A673 (cell line): ENCODE measurements at regions not wholly inside any gene's neighbourhood (a gene's known extent, or its start where the extent isn't known, plus 50 kb on each side); places are given as distances from the start of the nearest gene placed in this dataset.

Experiments
- BruUV-seq: library from RNA; stranded (reverse); fragments of 400-500 nt; replicated peaks from 2 replicates; lab custom pipeline; 2021; lab: Mats Ljungman, UMichigan
- CTCF ChIA-PET: fragments of 300-600 bp; sonication (Branson Sonifier 250); formaldehyde crosslinking; loops from one replicate; lab custom pipeline; 2022; ENCODE audit warnings: antibody characterized with exemption; lab: Charles Lee
- POLR2A ChIA-PET: fragments of 300-600 bp; sonication (Branson Sonifier 250); formaldehyde crosslinking; loops from one replicate; lab custom pipeline; 2022; ENCODE audit warnings: antibody characterized with exemption; ENCODE audit not compliant: low non-redundant PET; lab: Charles Lee
- DNase-seq: peaks from one replicate; pipeline ENCODE4 v3.0.0-alpha.2; 2015; ENCODE audit warnings: low spot score
- H3K27ac ChIP-seq: fragments of 200-600 bp; sonication (generic); 2 replicates; pipeline ENCODE4 v1.5.1; 2016; ENCODE audit warnings: mixed run types, low read depth, mild to moderate bottlenecking, mixed read lengths, antibody characterized with exemption, low read length; ENCODE audit not compliant: poor library complexity, severe bottlenecking
- H3K27me3 ChIP-seq: fragments of 200-600 bp; sonication (generic); replicated peaks from 2 replicates; pipeline ENCODE4 v1.6.1; 2017; ENCODE audit warnings: mixed run types, low read depth, mild to moderate bottlenecking, mixed read lengths, antibody characterized with exemption, low read length; ENCODE audit not compliant: insufficient read depth, poor library complexity
- H3K36me3 ChIP-seq: fragments of 200-600 bp; sonication (generic); 2 replicates; pipeline ENCODE4 v1.6.1; 2016; ENCODE audit warnings: mixed run types, mild to moderate bottlenecking, mixed read lengths, antibody characterized with exemption, low read length; ENCODE audit not compliant: insufficient read depth, poor library complexity, severe bottlenecking
- H3K4me1 ChIP-seq: fragments of 200-600 bp; sonication (generic); 2 replicates; pipeline ENCODE4 v1.6.1; 2017; ENCODE audit warnings: mixed run types, mild to moderate bottlenecking, mixed read lengths, antibody characterized with exemption, low read length; ENCODE audit not compliant: insufficient read depth, poor library complexity, severe bottlenecking
- H3K4me3 ChIP-seq: fragments of 200-600 bp; sonication (generic); 2 replicates; pipeline ENCODE4 v1.5.1; 2016; ENCODE audit warnings: low read depth, mixed run types, mild to moderate bottlenecking, mixed read lengths, low read length; ENCODE audit not compliant: poor library complexity, severe bottlenecking
- H3K9me3 ChIP-seq: fragments of 200-600 bp; sonication (generic); 2 replicates; pipeline ENCODE4 v1.6.1; 2016; ENCODE audit warnings: mixed run types, low read depth, mild to moderate bottlenecking, mixed read lengths, antibody characterized with exemption, low read length; ENCODE audit not compliant: poor library complexity, severe bottlenecking
- EZH2 ChIP-seq: fragments of 200-600 bp; sonication (generic); IDR thresholded peaks from 2 replicates; pipeline ENCODE4 v1.6.1; 2017; ENCODE audit warnings: borderline replicate concordance, low read depth, mild to moderate bottlenecking, mixed read lengths, antibody characterized with exemption, low read length; ENCODE audit not compliant: poor library complexity, severe bottlenecking
- intact Hi-C: fragments of 100-400 bp; cut with micrococcal nuclease; formaldehyde crosslinking; loops from one replicate; pipeline ENCODE4 v1.10.0; 2022; ENCODE audit not compliant: unreplicated experiment
- TF ChIP-seq, protein P1 (sequence below): fragments of 300-800, 200-600 bp; sonication (generic); conservative IDR thresholded peaks from 2 replicates; pipeline ENCODE4 v1.5.1; 2017; ENCODE audit warnings: low read depth, mild to moderate bottlenecking, antibody characterized with exemption, low read length, moderate library complexity, mixed read lengths

DNA sequence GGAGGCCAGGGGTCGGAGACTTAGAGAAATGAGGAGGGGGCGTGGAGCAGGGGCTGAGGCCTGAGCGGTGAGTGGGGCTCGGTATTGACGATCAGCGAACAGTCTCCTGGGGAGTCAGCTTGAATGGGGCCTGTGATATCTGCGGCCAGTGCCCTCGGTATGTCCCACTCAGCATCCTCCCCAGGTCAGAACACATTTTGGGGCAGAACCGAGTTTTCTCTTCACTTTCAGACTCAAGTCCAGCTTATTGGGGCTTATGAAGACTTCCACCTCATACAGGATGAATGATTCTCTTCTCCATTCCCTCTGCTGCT, 82.6 kb downstream of the RRM2 start:
- TF ChIP-seq, protein P1, sequence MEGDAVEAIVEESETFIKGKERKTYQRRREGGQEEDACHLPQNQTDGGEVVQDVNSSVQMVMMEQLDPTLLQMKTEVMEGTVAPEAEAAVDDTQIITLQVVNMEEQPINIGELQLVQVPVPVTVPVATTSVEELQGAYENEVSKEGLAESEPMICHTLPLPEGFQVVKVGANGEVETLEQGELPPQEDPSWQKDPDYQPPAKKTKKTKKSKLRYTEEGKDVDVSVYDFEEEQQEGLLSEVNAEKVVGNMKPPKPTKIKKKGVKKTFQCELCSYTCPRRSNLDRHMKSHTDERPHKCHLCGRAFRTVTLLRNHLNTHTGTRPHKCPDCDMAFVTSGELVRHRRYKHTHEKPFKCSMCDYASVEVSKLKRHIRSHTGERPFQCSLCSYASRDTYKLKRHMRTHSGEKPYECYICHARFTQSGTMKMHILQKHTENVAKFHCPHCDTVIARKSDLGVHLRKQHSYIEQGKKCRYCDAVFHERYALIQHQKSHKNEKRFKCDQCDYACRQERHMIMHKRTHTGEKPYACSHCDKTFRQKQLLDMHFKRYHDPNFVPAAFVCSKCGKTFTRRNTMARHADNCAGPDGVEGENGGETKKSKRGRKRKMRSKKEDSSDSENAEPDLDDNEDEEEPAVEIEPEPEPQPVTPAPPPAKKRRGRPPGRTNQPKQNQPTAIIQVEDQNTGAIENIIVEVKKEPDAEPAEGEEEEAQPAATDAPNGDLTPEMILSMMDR = no peak
- no peak for TF ChIP-seq EZH2
- BruUV-seq = no TSS peak
- H3K9me3 ChIP-seq = no peaks in the 10 kb centered on the region
- H3K36me3 ChIP-seq = no peaks in the 10 kb centered on the region
- ChIA-PET POLR2A (no interaction called here), CTCF (no interaction called here)
- intact Hi-C loops = no loop called here
- DNase-seq = no peak
- H3K4me3 ChIP-seq = no peak overlapping the region
- no peaks in the 10 kb centered on the region for H3K4me1 ChIP-seq
- H3K27me3 ChIP-seq = no peaks in the 10 kb centered on the region
- H3K27ac ChIP-seq = no peak overlapping the region

DNA sequence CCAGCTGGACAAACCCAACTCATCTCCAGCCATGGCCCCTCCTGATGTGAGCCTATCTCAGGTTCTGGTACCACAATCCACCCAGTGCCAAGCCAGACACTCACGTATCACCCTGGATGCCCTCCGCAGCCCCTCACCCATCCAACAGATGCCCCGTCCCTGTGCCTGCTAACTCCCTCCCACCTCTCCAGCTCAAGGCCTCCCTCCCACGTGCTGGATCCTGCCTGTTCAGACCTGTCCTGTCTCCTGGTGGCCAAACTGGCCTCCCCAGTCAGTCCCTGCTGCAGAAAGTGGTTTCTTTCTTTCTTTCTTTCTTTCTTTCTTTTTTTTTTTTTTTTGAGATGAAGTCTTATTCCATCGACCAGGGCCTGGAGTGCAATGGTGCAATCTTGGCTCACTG, 86.2 kb downstream of the RRM2 start:
- CTCF ChIA-PET = no interaction called here
- no peaks in the 10 kb centered on the region for H3K4me1 ChIP-seq
- H3K27ac ChIP-seq = no peak overlapping the region
- no TSS peak for BruUV-seq
- POLR2A ChIA-PET = no interaction called here
- TF ChIP-seq, protein P1 = no peak
- TF ChIP-seq EZH2 = no peak
- no peaks in the 10 kb centered on the region for H3K27me3 ChIP-seq
- no peak for DNase-seq
- H3K36me3 ChIP-seq = no peaks in the 10 kb centered on the region
- no peaks in the 10 kb centered on the region for H3K9me3 ChIP-seq
- intact Hi-C loops = no loop called here
- no peak overlapping the region for H3K4me3 ChIP-seq

DNA sequence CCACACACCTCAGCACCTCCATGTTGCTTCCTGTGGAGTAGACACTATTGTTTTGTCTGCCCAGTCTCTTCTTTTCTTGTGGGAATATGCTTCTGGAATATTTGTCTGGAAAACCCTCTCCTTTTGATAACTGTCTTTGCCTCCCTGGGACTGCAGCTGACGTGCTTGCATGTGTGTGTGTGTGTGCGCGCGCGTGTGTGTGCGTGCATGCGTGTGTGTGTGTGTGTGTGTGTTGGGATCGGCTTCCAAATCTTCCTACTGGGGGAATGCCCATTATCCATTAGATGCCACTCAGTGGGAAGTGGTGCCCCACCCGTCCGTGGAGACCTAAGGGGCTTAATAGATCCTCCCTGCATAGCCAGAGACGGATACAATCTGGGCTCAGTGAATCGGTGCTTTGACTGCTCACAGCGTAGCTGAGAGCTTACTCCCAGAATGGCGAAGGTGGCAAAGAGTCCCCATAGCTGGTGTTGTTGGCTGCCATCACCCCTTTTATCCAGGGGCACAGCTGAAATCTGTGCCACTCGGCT, 86.9 kb downstream of the RRM2 start:
- no peak for DNase-seq
- Histone ChIP-seq H3K27ac (no peak overlapping the region), H3K9me3 (no peaks in the 10 kb centered on the region), H3K4me1 (no peaks in the 10 kb centered on the region), H3K27me3 (no peaks in the 10 kb centered on the region), H3K4me3 (no peak overlapping the region), H3K36me3 (no peaks in the 10 kb centered on the region)
- intact Hi-C loops = no loop called here
- POLR2A ChIA-PET = no interaction called here
- TF ChIP-seq, protein P1 = no peak
- TF ChIP-seq EZH2 = no peak
- BruUV-seq = no TSS peak
- CTCF ChIA-PET = no interaction called here
